A549 (cell line): ENCODE measurements at regions not wholly inside any gene's neighbourhood (a gene's known extent, or its start where the extent isn't known, plus 50 kb on each side); places are given as distances from the start of the nearest gene placed in this dataset.

Source experiments
- ATAC-seq, 2 experiments: fragments of 200-7000 bp in 1 of 2; fragments of >200 bp in 1 of 2; cut with Nextera tagmentation in 1 of 2; cut with Tn5 transposase in 1 of 2; 3 replicates each; pipeline versions ENCODE4 v1.8.0 to v1.9.1; 2018 to 2020; ENCODE audit warnings: mild to moderate bottlenecking in 1 of 2, moderate library complexity in 1 of 2
- CTCF ChIA-PET: fragments of 300-600 bp; sonication (Branson Sonifier 250); formaldehyde crosslinking; extraction: SDS; loops from one replicate; lab custom pipeline; 2021; ENCODE audit warnings: antibody characterized with exemption, inconsistent platforms; lab: Yijun Ruan, JAX
- POLR2A ChIA-PET: fragments of 350-600 bp; formaldehyde crosslinking; extraction: SDS; loops from one replicate; lab custom pipeline; 2021; ENCODE audit warnings: antibody characterized with exemption, inconsistent platforms; lab: Yijun Ruan, JAX
- DNase-seq, 2 experiments: peaks; one replicate each; pipeline versions ENCODE4 v3.0.0 to v3.0.0-alpha.2; 2011 to 2016; ENCODE audit warnings: low read depth in 1 of 2, low spot score in 1 of 2
- FAIRE-seq: peaks from 2 replicates; lab custom pipeline; 2011; peaks lifted over from hg19 to GRCh38; lab: Jason Lieb, UNC
- H3K27ac ChIP-seq, 2 experiments: fragments of >200 bp; sonication (Bioruptor Twin); formaldehyde crosslinking; 3 replicates each; pipeline ENCODE4 v1.5.1; 2016 to 2017
- H3K4me1 ChIP-seq: fragments of >200 bp; sonication (Bioruptor Twin); formaldehyde crosslinking; 3 replicates; pipeline ENCODE4 v1.6.1; 2016
- H3K4me2 ChIP-seq: fragments of >200 bp; sonication (Bioruptor Twin); formaldehyde crosslinking; 3 replicates; pipeline ENCODE4 v1.6.1; 2016
- H3K4me3 ChIP-seq: fragments of >200 bp; sonication (Bioruptor Twin); formaldehyde crosslinking; 3 replicates; pipeline ENCODE4 v1.5.1; 2016
- H3K9me3 ChIP-seq: fragments of >200 bp; sonication (Bioruptor Twin); formaldehyde crosslinking; 3 replicates; pipeline ENCODE4 v1.6.1; 2016
- CBX8 ChIP-seq: fragments of 200-600 bp; sonication (generic); IDR thresholded peaks from 2 replicates; pipeline ENCODE4 v1.6.1; 2016
- EP300 ChIP-seq, 2 experiments: fragments of >200 bp; sonication (Bioruptor Twin); formaldehyde crosslinking; IDR thresholded peaks; 2 replicates in 1 of 2; 3 replicates in 1 of 2; pipeline ENCODE4 v1.6.1; 2016 to 2017
- FOSB ChIP-seq: fragments of 250-450 bp; sonication (Bioruptor Pico); IDR thresholded peaks from 2 replicates; pipeline ENCODE4 v1.5.0; 2020; ENCODE audit warnings: mild to moderate bottlenecking, moderate library complexity
- FOSL2 ChIP-seq, 2 experiments: fragments of 450-650 bp in 1 of 2; fragments of >200 bp in 1 of 2; sonication (Bioruptor Twin) in 1 of 2; formaldehyde crosslinking; IDR thresholded peaks; 2 replicates each; pipeline versions ENCODE4 v1.5.0 to v1.6.1; 2016 to 2020; ENCODE audit warnings: mild to moderate bottlenecking in 1 of 2, moderate library complexity in 1 of 2
- FOXS1 ChIP-seq: fragments of 250-450 bp; sonication (Bioruptor Pico); IDR thresholded peaks from 2 replicates; pipeline ENCODE4 v1.5.0; 2020; ENCODE audit warnings: mild to moderate bottlenecking, moderate library complexity
- HOXA7 ChIP-seq: fragments of 250-450 bp; sonication (Bioruptor Pico); IDR thresholded peaks from 2 replicates; pipeline ENCODE4 v1.5.0; 2020; ENCODE audit warnings: mild to moderate bottlenecking, moderate library complexity
- HOXB5 ChIP-seq: fragments of 250-450 bp; sonication (Bioruptor Pico); IDR thresholded peaks from 2 replicates; pipeline ENCODE4 v1.5.0; 2020; ENCODE audit warnings: mild to moderate bottlenecking, moderate library complexity
- KDM1A ChIP-seq: fragments of 200-600 bp; sonication (generic); IDR thresholded peaks from 2 replicates; pipeline ENCODE4 v1.6.1; 2016; ENCODE audit warnings: low read depth, mild to moderate bottlenecking
- KDM5A ChIP-seq: fragments of 200-600 bp; sonication (generic); IDR thresholded peaks from 2 replicates; pipeline ENCODE4 v1.6.1; 2016; ENCODE audit warnings: antibody characterized with exemption, mild to moderate bottlenecking
- MYC ChIP-seq: IDR thresholded peaks from 2 replicates; pipeline ENCODE4 v1.6.1; 2012; ENCODE audit warnings: mild to moderate bottlenecking, inconsistent platforms, low read length, improper control_type of control experiment, borderline replicate concordance
- POLR2A ChIP-seq: IDR thresholded peaks from 2 replicates; pipeline ENCODE4 v1.6.1; 2012; ENCODE audit warnings: mild to moderate bottlenecking, low read length
- RAD21 ChIP-seq, 2 experiments: fragments of >200 bp in 1 of 2; sonication (Bioruptor Twin) in 1 of 2; formaldehyde crosslinking in 1 of 2; IDR thresholded peaks in 1 of 2; conservative IDR thresholded peaks in 1 of 2; 2 replicates in 1 of 2; 3 replicates in 1 of 2; pipeline ENCODE4 v1.6.1; 2012 to 2018; ENCODE audit warnings: inconsistent platforms in 1 of 2
- RCOR1 ChIP-seq: fragments of 150-350 bp; IDR thresholded peaks from 2 replicates; pipeline ENCODE4 v1.6.1; 2014; ENCODE audit warnings: antibody characterized with exemption, low read length, low read depth
- SREBF2 ChIP-seq: fragments of 450-650 bp; IDR thresholded peaks from 2 replicates; pipeline ENCODE4 v1.6.1; 2014; ENCODE audit warnings: mild to moderate bottlenecking, moderate library complexity
- TFCP2L1 ChIP-seq: fragments of 250-450 bp; sonication (Bioruptor Pico); IDR thresholded peaks from 2 replicates; pipeline ENCODE4 v1.5.0; 2021; ENCODE audit warnings: mild to moderate bottlenecking
- ZFP36 ChIP-seq: fragments of 450-650 bp; IDR thresholded peaks from 2 replicates; pipeline ENCODE4 v1.6.1; 2014; ENCODE audit warnings: borderline replicate concordance; ENCODE audit not compliant: partially characterized antibody
- ZSCAN20 ChIP-seq: fragments of 250-450 bp; sonication (Bioruptor Pico); IDR thresholded peaks from 2 replicates; pipeline ENCODE4 v1.8.0; 2022; ENCODE audit warnings: mild to moderate bottlenecking, moderate library complexity
- WGBS: methylation state at CpG from one replicate; pipeline ENCODE4 v1.1.6; 2017; ENCODE audit errors: missing lambda C conversion rate; 5-methylcytosine and 5-hydroxymethylcytosine counted together
- TF ChIP-seq, protein P1 (sequence below): fragments of 250-450 bp; sonication (Bioruptor Pico); IDR thresholded peaks from 2 replicates; pipeline ENCODE4 v1.5.0; 2021; ENCODE audit warnings: mild to moderate bottlenecking, moderate library complexity, borderline replicate concordance
- TF ChIP-seq, protein P2 (sequence below): fragments of >200 bp; sonication (Bioruptor Twin); formaldehyde crosslinking; IDR thresholded peaks from 2 replicates; pipeline ENCODE4 v1.6.1; 2016
- TF ChIP-seq, protein P3 (sequence below): fragments of 150-350 bp; IDR thresholded peaks from 2 replicates; pipeline ENCODE4 v1.6.1; 2014; ENCODE audit warnings: low read depth, mild to moderate bottlenecking, low read length

DNA sequence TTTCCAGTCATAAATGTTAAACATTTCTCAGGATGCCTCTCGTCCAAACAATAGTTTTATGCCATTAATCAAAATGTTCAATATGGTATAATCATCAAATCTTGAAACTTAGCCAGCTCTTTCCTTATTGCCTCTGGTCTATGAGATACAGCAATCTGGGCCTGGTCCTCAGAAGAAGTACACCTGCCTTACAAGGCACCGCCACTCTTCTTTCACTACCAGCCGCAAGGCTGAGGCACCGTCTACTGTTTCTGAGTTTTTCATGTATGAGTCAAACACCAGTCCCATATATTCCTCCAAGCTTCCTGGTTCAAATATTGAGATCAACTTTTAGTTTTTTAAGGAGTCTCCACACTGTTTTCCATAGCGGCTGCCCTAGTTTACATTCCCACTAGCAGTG lies 600.6 kb upstream of the FAT3 start:
- 82% methylated on average over 5 of the region's 5 CpGs for WGBS
- Histone ChIP-seq H3K4me3 (no peak overlapping the region), H3K4me1 (no peaks in the 10 kb centered on the region), H3K9me3 (peaks cover 2% of the 10 kb centered on the region; the same call in 1 of the 3 replicates), H3K4me2 (no peak overlapping the region), H3K27ac (no peak overlapping the region)
- CTCF ChIA-PET = no interaction called here
- no peak for TF ChIP-seq SREBF2
- DNase-seq (no peak), FAIRE-seq (no peak), ATAC-seq (no peak)
- POLR2A ChIA-PET = no interaction called here

DNA sequence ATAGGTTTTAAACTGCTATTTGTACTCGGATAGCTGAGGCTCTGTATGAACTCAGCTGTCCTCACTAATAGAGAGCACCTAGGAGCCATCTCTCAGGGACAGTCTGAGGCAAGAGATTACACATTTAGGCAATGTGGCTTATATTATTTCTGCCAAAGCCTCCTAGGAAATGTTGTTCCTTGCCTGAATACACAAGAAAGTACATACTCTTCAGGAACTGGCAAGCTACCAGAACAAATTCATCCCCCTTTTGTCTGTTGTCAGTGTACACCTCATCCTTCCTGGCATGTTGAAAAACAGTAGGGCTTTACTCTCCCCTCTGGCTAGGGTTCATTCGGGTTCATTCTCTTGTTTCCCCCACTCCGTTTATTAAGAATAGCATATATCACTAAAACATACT lies 615.9 kb upstream of the FAT3 start:
- ChIA-PET POLR2A (no interaction called here), CTCF (no interaction called here)
- 14% methylated on average over 3 of the region's 3 CpGs for WGBS
- Histone ChIP-seq H3K4me2 (peak overlapping the region; percentile 33), H3K4me1 (peaks cover 13% of the 10 kb centered on the region; the same call in 1 of the 3 replicates), H3K4me3 (no peak overlapping the region), H3K9me3 (no peaks in the 10 kb centered on the region), H3K27ac (peak overlapping the region; percentile 48 to 53; a peak in 4 of 6 replicates)
- FAIRE-seq = peak; percentile 56
- peak; percentile 81 to 85 for ATAC-seq
- DNase-seq = peak in 1 of 2 experiments; percentile 59
- TF ChIP-seq RAD21 (conservative IDR thresholded peaks at IDR 0.05 in 1 of 2, IDR thresholded peaks at IDR 0.05 in 1 of 2) (0 out of 5 replicates have a peak, but pooled peaks of 1 of the 2 experiments have one; percentile 25), POLR2A (no peak)

DNA sequence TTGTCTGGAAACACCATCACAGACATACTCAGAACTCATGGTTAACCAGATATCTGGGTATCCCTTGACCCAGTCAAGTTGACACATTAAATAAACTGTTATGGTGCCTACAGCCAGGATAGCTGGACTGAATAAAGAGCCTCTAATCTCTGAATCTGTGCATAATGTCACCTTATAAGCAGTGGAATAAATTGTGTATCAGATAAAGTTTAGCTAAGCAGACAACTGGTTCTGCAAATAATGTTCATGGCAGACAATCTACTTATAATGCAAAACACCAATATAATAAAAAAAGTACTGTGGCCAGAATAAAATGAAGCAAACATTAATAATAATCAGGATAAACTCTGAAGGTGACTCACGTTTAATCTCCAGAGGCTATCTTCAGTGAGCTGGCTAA lies 628.5 kb upstream of the FAT3 start:
- TF ChIP-seq SREBF2 (no peak), CBX8 (no peak), FOXS1 (CRISPR knock-in tag) (no peak), EP300 (IDR thresholded peaks at IDR 0.05) (no peak), HOXA7 (CRISPR knock-in tag) (no peak), MYC (no peak), TFCP2L1 (CRISPR knock-in tag) (no peak), KDM1A (no peak), FOSL2 (IDR thresholded peaks at IDR 0.05) (no peak), FOSL2 (CRISPR knock-in tag; IDR thresholded peaks at IDR 0.05) (no peak), HOXB5 (CRISPR knock-in tag) (no peak), ZSCAN20 (no peak), RCOR1 (no peak)
- TF ChIP-seq, protein P1, sequence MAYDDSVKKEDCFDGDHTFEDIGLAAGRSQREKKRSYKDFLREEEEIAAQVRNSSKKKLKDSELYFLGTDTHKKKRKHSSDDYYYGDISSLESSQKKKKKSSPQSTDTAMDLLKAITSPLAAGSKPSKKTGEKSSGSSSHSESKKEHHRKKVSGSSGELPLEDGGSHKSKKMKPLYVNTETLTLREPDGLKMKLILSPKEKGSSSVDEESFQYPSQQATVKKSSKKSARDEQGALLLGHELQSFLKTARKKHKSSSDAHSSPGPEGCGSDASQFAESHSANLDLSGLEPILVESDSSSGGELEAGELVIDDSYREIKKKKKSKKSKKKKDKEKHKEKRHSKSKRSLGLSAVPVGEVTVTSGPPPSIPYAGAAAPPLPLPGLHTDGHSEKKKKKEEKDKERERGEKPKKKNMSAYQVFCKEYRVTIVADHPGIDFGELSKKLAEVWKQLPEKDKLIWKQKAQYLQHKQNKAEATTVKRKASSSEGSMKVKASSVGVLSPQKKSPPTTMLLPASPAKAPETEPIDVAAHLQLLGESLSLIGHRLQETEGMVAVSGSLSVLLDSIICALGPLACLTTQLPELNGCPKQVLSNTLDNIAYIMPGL (CRISPR knock-in tag) = no peak
- TF ChIP-seq, protein P2, sequence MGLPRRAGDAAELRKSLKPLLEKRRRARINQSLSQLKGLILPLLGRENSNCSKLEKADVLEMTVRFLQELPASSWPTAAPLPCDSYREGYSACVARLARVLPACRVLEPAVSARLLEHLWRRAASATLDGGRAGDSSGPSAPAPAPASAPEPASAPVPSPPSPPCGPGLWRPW = no peak

DNA sequence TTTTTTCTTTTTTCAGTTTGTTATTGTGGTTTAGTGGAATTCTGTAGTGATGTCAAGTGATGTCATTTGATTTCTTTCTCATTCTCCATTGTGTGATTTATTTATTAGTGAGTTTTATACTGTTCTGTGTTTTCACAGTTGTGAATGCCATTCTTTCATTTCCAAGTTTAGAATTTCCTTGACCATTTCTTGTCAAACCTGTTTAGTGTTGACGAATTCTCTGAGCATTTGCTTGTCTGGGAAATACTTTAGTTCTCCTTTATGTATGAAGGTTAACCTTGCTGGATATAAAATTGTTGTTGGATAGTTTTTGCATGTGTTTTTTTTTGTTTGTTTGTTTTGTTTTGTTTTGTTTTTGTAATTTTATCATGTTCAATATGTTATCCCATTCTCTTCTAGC lies 633.6 kb upstream of the FAT3 start:
- Histone ChIP-seq H3K9me3 (peaks cover 19% of the 10 kb centered on the region), H3K27ac (no peak overlapping the region), H3K4me1 (no peaks in the 10 kb centered on the region), H3K4me2 (no peak overlapping the region), H3K4me3 (no peak overlapping the region)
- ATAC-seq (no peak), DNase-seq (no peak), FAIRE-seq (no peak)
- POLR2A ChIA-PET = no interaction called here
- 73% methylated on average over 1 of the region's 1 CpG for WGBS
- CTCF ChIA-PET = no interaction called here
- no peak for TF ChIP-seq ZFP36
- no peak for TF ChIP-seq HOXB5 (CRISPR knock-in tag)
- no peak for TF ChIP-seq FOSB
- TF ChIP-seq, protein P3, sequence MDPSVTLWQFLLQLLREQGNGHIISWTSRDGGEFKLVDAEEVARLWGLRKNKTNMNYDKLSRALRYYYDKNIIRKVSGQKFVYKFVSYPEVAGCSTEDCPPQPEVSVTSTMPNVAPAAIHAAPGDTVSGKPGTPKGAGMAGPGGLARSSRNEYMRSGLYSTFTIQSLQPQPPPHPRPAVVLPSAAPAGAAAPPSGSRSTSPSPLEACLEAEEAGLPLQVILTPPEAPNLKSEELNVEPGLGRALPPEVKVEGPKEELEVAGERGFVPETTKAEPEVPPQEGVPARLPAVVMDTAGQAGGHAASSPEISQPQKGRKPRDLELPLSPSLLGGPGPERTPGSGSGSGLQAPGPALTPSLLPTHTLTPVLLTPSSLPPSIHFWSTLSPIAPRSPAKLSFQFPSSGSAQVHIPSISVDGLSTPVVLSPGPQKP = no peak
- TF ChIP-seq KDM5A = no peak

More for the DNA sequence above, 628.5 kb upstream of the FAT3 start:
- WGBS = 38% methylated on average over 1 of the region's 1 CpG
- Histone ChIP-seq H3K9me3 (peaks cover 17% of the 10 kb centered on the region), H3K27ac (no peak overlapping the region), H3K4me3 (no peak overlapping the region), H3K4me1 (no peaks in the 10 kb centered on the region), H3K4me2 (no peak overlapping the region)
- ATAC-seq (no peak), DNase-seq (no peak), FAIRE-seq (no peak)
- CTCF ChIA-PET = no interaction called here
- POLR2A ChIA-PET = no interaction called here
